Naive thymus-derived CD4-positive, alpha-beta T cell (primary cell): ENCODE measurements at regions not wholly inside any gene's neighbourhood (a gene's known extent, or its start where the extent isn't known, plus 50 kb on each side); places are given as distances from the start of the nearest gene placed in this dataset.

Experiments
- ATAC-seq: fragments of 150-1000 bp; cut with Tn5 transposase; 2 replicates; pipeline ENCODE4 v1.10.0; 2021; ENCODE audit warnings: mild to moderate bottlenecking, moderate library complexity
- CTCF ChIA-PET: fragments of 350-600 bp; sonication (Branson Sonifier 250); formaldehyde crosslinking; loops from one replicate; lab custom pipeline; 2021; ENCODE audit warnings: antibody characterized with exemption; lab: Charles Lee
- POLR2A ChIA-PET: fragments of 350-600 bp; sonication (Branson Sonifier 250); formaldehyde crosslinking; loops from one replicate; lab custom pipeline; 2021; ENCODE audit warnings: antibody characterized with exemption, inconsistent platforms; lab: Charles Lee
- DNase-seq, 9 donors: peaks; one replicate each; pipeline versions ENCODE4 v3.0.0 to v3.0.0-alpha.2; 2020 to 2022; ENCODE audit warnings: mixed read lengths in 1 of 9
- H3K27ac ChIP-seq: one replicate; pipeline ENCODE4 v1.7.0; 2013; ENCODE audit warnings: mild to moderate bottlenecking, low read depth, low read length, moderate library complexity
- H3K27me3 ChIP-seq, 2 donors: one replicate each; pipeline ENCODE4 v1.7.0; 2013; ENCODE audit warnings: low read length in 2 of 2, mild to moderate bottlenecking in 2 of 2, moderate library complexity in 2 of 2; ENCODE audit not compliant: control insufficient read depth in 2 of 2, insufficient read depth in 2 of 2
- H3K36me3 ChIP-seq, 3 experiments: 1 replicate in 2 of 3; 2 replicates in 1 of 3; pipeline ENCODE4 v1.7.0; 2013; ENCODE audit warnings: low read length in 3 of 3, mild to moderate bottlenecking in 3 of 3, moderate library complexity in 1 of 3; ENCODE audit not compliant: insufficient read depth in 3 of 3, control insufficient read depth in 2 of 3
- H3K4me1 ChIP-seq, 2 donors: one replicate each; pipeline ENCODE4 v1.7.0; 2013; ENCODE audit warnings: low read length in 2 of 2, mild to moderate bottlenecking in 2 of 2, moderate library complexity in 1 of 2; ENCODE audit not compliant: control insufficient read depth in 2 of 2, insufficient read depth in 2 of 2
- H3K4me3 ChIP-seq: 2 replicates; pipeline ENCODE4 v1.7.0; 2013; ENCODE audit warnings: mild to moderate bottlenecking, low read length
- H3K9me3 ChIP-seq, 3 experiments: 1 replicate in 2 of 3; 2 replicates in 1 of 3; pipeline ENCODE4 v1.7.0; 2013; ENCODE audit warnings: low read length in 3 of 3; ENCODE audit not compliant: control insufficient read depth in 2 of 3
- H3K27ac Mint-ChIP-seq, 9 donors: one replicate each; pipeline ENCODE4 v1.8.0; 2020 to 2022; ENCODE audit warnings: mixed read lengths in 9 of 9, mild to moderate bottlenecking in 8 of 9, moderate library complexity in 5 of 9, inconsistent platforms in 2 of 9
- H3K27me3 Mint-ChIP-seq, 5 donors: one replicate each; pipeline ENCODE4 v1.8.0; 2021 to 2022; ENCODE audit warnings: mixed read lengths in 5 of 5, mild to moderate bottlenecking in 1 of 5
- H3K36me3 Mint-ChIP-seq, 5 donors: one replicate each; pipeline ENCODE4 v1.8.0; 2020 to 2022; ENCODE audit warnings: mixed read lengths in 5 of 5, mild to moderate bottlenecking in 3 of 5, inconsistent platforms in 1 of 5
- H3K4me1 Mint-ChIP-seq, 7 donors: one replicate each; pipeline ENCODE4 v1.8.0; 2020 to 2022; ENCODE audit warnings: mixed read lengths in 7 of 7, mild to moderate bottlenecking in 3 of 7, inconsistent platforms in 1 of 7
- H3K4me3 Mint-ChIP-seq, 10 donors: one replicate each; pipeline ENCODE4 v1.8.0; 2020 to 2022; ENCODE audit warnings: mild to moderate bottlenecking in 10 of 10, mixed read lengths in 10 of 10, moderate library complexity in 6 of 10, inconsistent platforms in 2 of 10
- H3K9me3 Mint-ChIP-seq, 11 donors: one replicate each; pipeline ENCODE4 v1.8.0; 2020 to 2022; ENCODE audit warnings: mixed read lengths in 11 of 11, mild to moderate bottlenecking in 4 of 11, inconsistent platforms in 1 of 11, moderate library complexity in 1 of 11
- intact Hi-C, 2 donors: fragments of 100-400 bp; cut with micrococcal nuclease; formaldehyde crosslinking; loops; one replicate each; pipeline ENCODE4 v1.15.1; 2023

DNA sequence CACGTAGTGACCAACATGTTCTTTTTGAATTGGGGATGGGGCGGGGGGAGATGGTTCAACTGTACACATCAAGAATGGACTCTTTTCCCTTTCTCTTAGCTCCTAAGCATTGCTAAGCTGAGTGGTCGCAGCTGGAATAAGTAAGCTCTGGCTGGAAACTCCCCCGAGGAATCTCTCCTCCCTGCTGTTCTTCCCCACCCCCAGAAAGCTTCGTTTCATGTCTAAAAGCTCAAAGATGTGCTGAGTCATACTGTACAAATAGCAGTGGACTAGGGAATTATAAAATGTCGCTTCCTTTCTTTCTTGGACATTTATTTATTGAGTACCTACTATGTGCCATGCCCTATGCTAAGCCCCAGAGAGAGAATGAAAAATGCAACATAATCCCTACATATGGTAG lies 191.1 kb upstream of the ADO start:
- ChIA-PET CTCF (interaction anchor here (0.7 to 4.3 kb wide), 4 partner anchors 117 to 544 kb away, joined by 3 to 42 read pairs (median 4); partner anchors contain the start of gene EGR2), POLR2A (interaction anchor here (0.7 kb wide), 1 partner anchor 203 kb away, joined by 3 read pairs; the partner anchor contains the start of gene EGR2)
- Mint-ChIP-seq H3K9me3 (peaks cover 0 to 2% (median 0%) of the 10 kb centered on the region in 11 donors), H3K4me3 (no peak overlapping the region), H3K27ac (no peak overlapping the region), H3K36me3 (peaks cover 0 to 3% (median 0%) of the 10 kb centered on the region in 5 donors), H3K4me1 (peaks cover 0 to 44% (median 0%) of the 10 kb centered on the region in 7 donors), H3K27me3 (peaks cover 0 to 16% (median 3%) of the 10 kb centered on the region in 5 donors)
- Histone ChIP-seq H3K4me3 (no peak overlapping the region), H3K36me3 (no peaks in the 10 kb centered on the region), H3K27ac (no peak overlapping the region), H3K9me3 (no peaks in the 10 kb centered on the region), H3K4me1 (no peaks in the 10 kb centered on the region), H3K27me3 (no peaks in the 10 kb centered on the region)
- ATAC-seq, result no peak
- DNase-seq, result no peak
- intact Hi-C loops, result no loop called here

DNA sequence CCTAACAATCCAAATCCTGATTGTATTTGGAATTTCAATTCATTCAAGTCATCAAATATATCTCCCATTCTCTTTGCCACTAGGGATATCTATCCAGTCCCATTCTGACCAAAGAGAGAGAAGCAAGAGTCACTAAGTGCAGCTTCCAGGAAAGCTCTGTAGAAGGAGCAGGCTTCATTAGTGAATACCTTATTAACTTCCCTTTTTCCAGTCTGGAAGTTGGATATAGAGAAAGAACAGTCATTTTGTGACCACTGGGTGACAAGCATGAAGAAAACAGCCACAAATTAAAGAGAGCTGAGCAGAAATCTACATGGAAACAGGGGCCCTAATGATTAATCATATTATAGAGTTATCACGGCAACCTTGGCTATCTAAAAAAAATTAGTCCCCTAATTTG lies 190.7 kb upstream of the ADO start:
- intact Hi-C loops, result no loop called here
- Histone ChIP-seq H3K9me3 (no peaks in the 10 kb centered on the region), H3K4me3 (no peak overlapping the region), H3K36me3 (no peaks in the 10 kb centered on the region), H3K27ac (no peak overlapping the region), H3K4me1 (no peaks in the 10 kb centered on the region), H3K27me3 (no peaks in the 10 kb centered on the region)
- ATAC-seq (no peak), DNase-seq (no peak)
- H3K36me3 Mint-ChIP-seq, result peaks cover 0 to 3% (median 0%) of the 10 kb centered on the region in 5 donors
- peaks cover 0 to 45% (median 0%) of the 10 kb centered on the region in 7 donors for H3K4me1 Mint-ChIP-seq
- ChIA-PET POLR2A (interaction anchor here (0.7 to 0.8 kb wide), 2 partner anchors 163 to 203 kb away, joined by 3 read pairs; partner anchors contain the start of gene EGR2), CTCF (interaction anchor here (0.7 kb wide), 1 partner anchor 117 kb away, joined by 4 read pairs; no protein-coding TSS in a partner anchor)
- peaks cover 0 to 13% (median 0%) of the 10 kb centered on the region in 5 donors for H3K27me3 Mint-ChIP-seq
- no peaks in the 10 kb centered on the region for H3K9me3 Mint-ChIP-seq
- no peak overlapping the region for H3K4me3 Mint-ChIP-seq
- H3K27ac Mint-ChIP-seq, result no peak overlapping the region

DNA sequence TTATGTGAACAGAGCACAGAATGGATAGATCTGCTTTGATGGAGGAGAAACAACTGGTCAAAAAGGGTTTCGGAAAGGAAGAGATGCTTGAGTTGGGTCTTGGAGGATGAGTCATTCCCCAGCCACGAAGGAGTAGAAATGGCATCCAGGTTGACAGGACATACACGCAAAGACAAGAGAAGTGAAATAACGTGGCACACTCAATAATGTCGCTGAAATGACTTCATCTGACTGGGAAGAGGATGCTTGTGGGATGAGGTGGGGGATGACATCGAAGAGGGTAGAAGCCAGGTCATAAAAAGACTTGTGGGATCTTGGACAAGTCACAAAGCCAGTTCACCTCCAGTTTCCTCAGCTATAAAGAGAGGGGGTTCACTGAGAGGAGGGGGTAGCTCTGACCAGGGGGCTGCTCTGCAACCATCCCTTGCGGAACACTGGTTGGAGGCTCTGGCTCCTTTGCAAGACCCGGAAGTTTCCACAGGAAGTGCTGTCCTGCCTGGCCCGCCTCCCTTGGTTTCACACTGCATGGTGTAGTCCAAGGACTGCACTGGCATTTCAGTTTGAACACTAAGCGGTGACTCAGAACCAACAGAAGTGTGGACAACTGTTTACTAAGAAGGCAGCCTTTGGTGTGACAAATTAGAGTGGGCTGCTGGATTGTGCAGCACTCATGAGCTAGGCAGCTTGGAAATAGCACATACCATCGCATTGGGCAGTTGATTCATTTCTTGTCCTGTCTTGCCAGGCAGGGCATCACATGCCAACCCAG lies 189.9 kb upstream of the ADO start:
- Mint-ChIP-seq H3K27me3 (peaks cover 0 to 13% (median 0%) of the 10 kb centered on the region in 5 donors), H3K9me3 (no peaks in the 10 kb centered on the region), H3K4me1 (peaks cover 0 to 52% (median 0%) of the 10 kb centered on the region in 7 donors), H3K27ac (peak overlapping the region in 1 of 9 donors; percentile 6), H3K36me3 (peaks cover 0 to 3% (median 0%) of the 10 kb centered on the region in 5 donors), H3K4me3 (no peak overlapping the region)
- Histone ChIP-seq H3K4me1 (no peaks in the 10 kb centered on the region), H3K27ac (no peak overlapping the region), H3K27me3 (no peaks in the 10 kb centered on the region), H3K9me3 (no peaks in the 10 kb centered on the region), H3K36me3 (no peaks in the 10 kb centered on the region), H3K4me3 (no peak overlapping the region)
- ChIA-PET CTCF (no interaction called here), POLR2A (interaction anchor here (0.8 kb wide), 1 partner anchor 162 kb away, joined by 3 read pairs; no protein-coding TSS in a partner anchor)
- DNase-seq, result peak in 1 of 9 donors; percentile 52
- intact Hi-C loops, result no loop called here
- no peak for ATAC-seq

DNA sequence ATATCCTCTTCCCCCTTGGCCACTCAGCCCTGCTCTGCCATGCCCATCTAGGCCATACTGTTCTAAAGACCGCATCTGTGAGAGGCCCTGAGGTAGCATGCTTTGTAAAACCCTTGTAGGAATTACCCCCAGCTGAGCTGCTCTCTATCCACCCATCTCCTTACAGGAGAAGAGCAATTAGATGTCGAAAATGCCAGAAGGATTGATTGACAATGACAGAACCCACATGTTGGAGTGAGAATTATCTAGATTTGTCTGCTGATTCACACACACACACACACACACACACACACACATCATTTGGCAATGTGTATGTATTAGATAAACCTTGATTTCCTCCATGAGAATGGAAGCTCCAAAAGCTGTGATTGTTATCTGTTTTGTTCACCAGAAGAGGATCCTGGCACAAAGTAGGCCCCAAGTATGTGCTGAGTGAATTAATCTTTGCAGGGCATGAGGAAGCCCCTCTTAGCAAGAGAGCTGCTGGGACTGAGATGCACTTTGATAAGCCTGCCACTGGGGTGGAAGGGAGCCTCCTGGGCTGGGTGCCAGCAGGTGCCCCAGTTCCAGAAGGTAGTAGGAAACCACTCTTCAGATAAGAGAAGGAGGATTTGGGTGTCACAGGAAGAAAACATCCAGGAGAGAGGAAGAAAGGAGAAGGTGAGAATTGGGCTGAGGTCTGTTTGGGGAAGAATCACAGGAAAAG lies 187.5 kb upstream of the ADO start:
- Histone ChIP-seq H3K4me1 (no peaks in the 10 kb centered on the region), H3K36me3 (no peaks in the 10 kb centered on the region), H3K27ac (no peak overlapping the region), H3K4me3 (no peak overlapping the region), H3K9me3 (no peaks in the 10 kb centered on the region), H3K27me3 (no peaks in the 10 kb centered on the region)
- Mint-ChIP-seq H3K4me3 (no peak overlapping the region), H3K27me3 (peaks cover 0 to 6% (median 0%) of the 10 kb centered on the region in 5 donors), H3K9me3 (no peaks in the 10 kb centered on the region), H3K4me1 (peaks cover 0 to 52% (median 3%) of the 10 kb centered on the region in 7 donors), H3K27ac (peak overlapping the region in 1 of 9 donors; percentile 14), H3K36me3 (peaks cover 0 to 3% (median 0%) of the 10 kb centered on the region in 5 donors)
- ChIA-PET CTCF (no interaction called here), POLR2A (interaction anchor here (0.6 kb wide), 1 partner anchor 193 kb away, joined by 4 read pairs; no protein-coding TSS in a partner anchor)
- DNase-seq (no peak), ATAC-seq (no peak)
- intact Hi-C loops, result no loop called here

DNA sequence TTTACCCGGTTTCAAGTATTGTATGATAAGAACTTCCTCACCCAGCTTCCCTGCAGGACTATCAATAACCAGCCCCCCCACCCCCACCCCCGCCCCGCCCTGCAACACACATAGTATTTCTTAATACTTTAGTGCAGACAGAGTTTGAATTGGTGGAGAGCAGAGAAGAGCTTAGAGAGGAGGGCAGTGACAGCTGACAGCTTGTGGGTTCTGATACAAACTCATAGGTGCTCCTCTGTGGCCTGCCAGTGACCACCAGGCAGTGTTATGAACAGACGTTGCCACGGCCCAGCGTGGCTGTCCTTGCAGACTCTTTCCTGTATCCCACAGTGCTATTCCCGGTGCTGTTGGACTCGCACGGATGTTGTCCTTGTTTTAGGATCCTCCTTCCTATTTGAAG lies 186.9 kb upstream of the ADO start:
- H3K27ac ChIP-seq, result no peak overlapping the region
- ATAC-seq (no peak), DNase-seq (no peak)
- Mint-ChIP-seq H3K4me3 (no peak overlapping the region), H3K9me3 (no peaks in the 10 kb centered on the region), H3K27ac (peak overlapping the region in 1 of 9 donors; percentile 14), H3K4me1 (peaks cover 0 to 50% (median 3%) of the 10 kb centered on the region in 7 donors), H3K27me3 (peaks cover 0 to 6% (median 0%) of the 10 kb centered on the region in 5 donors), H3K36me3 (peaks cover 0 to 3% (median 0%) of the 10 kb centered on the region in 5 donors)
- ChIA-PET POLR2A (interaction anchor here (0.6 kb wide), 1 partner anchor 193 kb away, joined by 4 read pairs; no protein-coding TSS in a partner anchor), CTCF (no interaction called here)
- intact Hi-C loops, result no loop called here
- no peaks in the 10 kb centered on the region for H3K9me3 ChIP-seq
- no peak overlapping the region for H3K4me3 ChIP-seq
- H3K27me3 ChIP-seq, result no peaks in the 10 kb centered on the region
- no peaks in the 10 kb centered on the region for H3K36me3 ChIP-seq
- H3K4me1 ChIP-seq, result no peaks in the 10 kb centered on the region

DNA sequence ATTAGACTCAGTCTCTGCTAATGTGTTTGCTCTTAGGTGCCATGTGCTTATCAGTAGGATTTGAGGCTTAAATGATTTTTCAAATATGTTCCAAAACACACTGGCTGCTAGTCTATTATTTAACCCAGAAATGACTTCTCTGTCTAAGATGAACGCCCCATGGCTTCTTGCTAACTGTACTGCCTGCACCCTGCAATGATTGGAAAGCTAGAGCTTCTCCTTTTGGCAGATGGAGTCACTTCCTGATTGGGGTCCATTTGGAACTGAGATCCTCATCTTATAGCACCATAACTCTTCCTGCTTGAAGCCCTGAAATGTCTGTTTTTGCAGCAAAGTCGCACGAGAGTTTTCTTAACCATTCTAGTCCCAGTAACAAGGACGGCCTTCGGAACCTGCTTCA lies 186.5 kb upstream of the ADO start:
- Histone ChIP-seq H3K27me3 (no peaks in the 10 kb centered on the region), H3K36me3 (no peaks in the 10 kb centered on the region), H3K9me3 (no peaks in the 10 kb centered on the region), H3K4me3 (no peak overlapping the region), H3K4me1 (no peaks in the 10 kb centered on the region), H3K27ac (no peak overlapping the region)
- Mint-ChIP-seq H3K36me3 (peaks cover 0 to 3% (median 0%) of the 10 kb centered on the region in 5 donors), H3K27me3 (peaks cover 0 to 6% (median 0%) of the 10 kb centered on the region in 5 donors), H3K4me1 (peaks cover 0 to 49% (median 3%) of the 10 kb centered on the region in 7 donors), H3K9me3 (no peaks in the 10 kb centered on the region), H3K4me3 (no peak overlapping the region), H3K27ac (no peak overlapping the region)
- intact Hi-C loops, result no loop called here
- ATAC-seq, result no peak
- POLR2A ChIA-PET, result interaction anchor here (0.6 kb wide), 1 partner anchor 192 kb away, joined by 4 read pairs; no protein-coding TSS in a partner anchor
- CTCF ChIA-PET, result no interaction called here
- no peak for DNase-seq
